HFFc6 (cell line): ENCODE measurements at regions not wholly inside any gene's neighbourhood (a gene's known extent, or its start where the extent isn't known, plus 50 kb on each side); places are given as distances from the start of the nearest gene placed in this dataset.

Experiments
- DNase-seq: peaks from one replicate; pipeline ENCODE4 v3.0.0-alpha.2; 2018
- H3K27ac Mint-ChIP-seq: 2 replicates; pipeline ENCODE4 v1.8.0; 2020; ENCODE audit warnings: mild to moderate bottlenecking, mixed read lengths
- H3K27me3 Mint-ChIP-seq: 2 replicates; pipeline ENCODE4 v1.8.0; 2021; ENCODE audit warnings: mild to moderate bottlenecking, moderate library complexity, mixed read lengths; ENCODE audit not compliant: insufficient read depth
- H3K36me3 Mint-ChIP-seq: 2 replicates; pipeline ENCODE4 v1.8.0; 2021; ENCODE audit warnings: low read depth, mixed read lengths
- H3K4me1 Mint-ChIP-seq: 2 replicates; pipeline ENCODE4 v1.8.0; 2020; ENCODE audit warnings: low read depth, mixed read lengths
- H3K4me3 Mint-ChIP-seq: 2 replicates; pipeline ENCODE4 v1.8.0; 2020; ENCODE audit warnings: mild to moderate bottlenecking, moderate library complexity, mixed read lengths
- H3K9me3 Mint-ChIP-seq: 2 replicates; pipeline ENCODE4 v1.8.0; 2020; ENCODE audit warnings: mild to moderate bottlenecking, mixed read lengths
- CTCF ChIP-seq: fragments of 200-600 bp; sonication (generic); IDR thresholded peaks from 2 replicates; pipeline ENCODE4 v1.5.0; 2021; ENCODE audit warnings: antibody characterized with exemption, mild to moderate bottlenecking

GRCh38 chr19:30701178-30701577 is 329.0 kb downstream of the ZNF536 start:
- DNase-seq: no peak
- TF ChIP-seq CTCF: no peak
- Mint-ChIP-seq H3K27me3 (no peaks in the 10 kb centered on the region; the same call in 1 of the 2 replicates), H3K27ac (no peak overlapping the region), H3K4me3 (no peak overlapping the region), H3K9me3 (no peaks in the 10 kb centered on the region; the same call in 1 of the 2 replicates), H3K4me1 (no peaks in the 10 kb centered on the region), H3K36me3 (no peaks in the 10 kb centered on the region)

- Mint-ChIP-seq H3K27me3 (no peaks in the 10 kb centered on the region), H3K4me1 (no peaks in the 10 kb centered on the region), H3K36me3 (no peaks in the 10 kb centered on the region), H3K9me3 (no peaks in the 10 kb centered on the region; the same call in 1 of the 2 replicates), H3K27ac (no peak overlapping the region), H3K4me3 (no peak overlapping the region)
- DNase-seq: no peak
- no peak for TF ChIP-seq CTCF
These were observed 327.7 kb downstream of the ZNF536 start for GRCh38 chr19:30699871-30700280.

- Mint-ChIP-seq H3K27ac (no peak overlapping the region), H3K4me3 (no peak overlapping the region), H3K27me3 (peaks cover 12% of the 10 kb centered on the region), H3K9me3 (no peaks in the 10 kb centered on the region), H3K4me1 (peaks cover 9% of the 10 kb centered on the region), H3K36me3 (no peaks in the 10 kb centered on the region)
- DNase-seq: no peak
- TF ChIP-seq CTCF: peak; percentile 42
These were observed 324.3 kb downstream of the ZNF536 start for GRCh38 chr19:30696514-30696913.

- H3K4me3 Mint-ChIP-seq: no peak overlapping the region
- H3K9me3 Mint-ChIP-seq: no peaks in the 10 kb centered on the region
- H3K36me3 Mint-ChIP-seq: no peaks in the 10 kb centered on the region
- TF ChIP-seq CTCF: peak; percentile 18
- H3K4me1 Mint-ChIP-seq: peaks cover 9% of the 10 kb centered on the region
- no peak overlapping the region for H3K27ac Mint-ChIP-seq
- H3K27me3 Mint-ChIP-seq: peaks cover 21% of the 10 kb centered on the region
- no peak for DNase-seq
These were observed 323.1 kb downstream of the ZNF536 start for GRCh38 chr19:30695171-30695875.

GRCh38 chr19:30694156-30694755 is 322.1 kb downstream of the ZNF536 start:
- no peak for DNase-seq
- Mint-ChIP-seq H3K27me3 (peaks cover 23% of the 10 kb centered on the region), H3K4me1 (peaks cover 9% of the 10 kb centered on the region), H3K27ac (no peak overlapping the region), H3K4me3 (no peak overlapping the region), H3K9me3 (no peaks in the 10 kb centered on the region), H3K36me3 (no peaks in the 10 kb centered on the region)
- no peak for TF ChIP-seq CTCF
